HG03159 (cell line): ENCODE measurements at regions not wholly inside any gene's neighbourhood (a gene's known extent, or its start where the extent isn't known, plus 50 kb on each side); places are given as distances from the start of the nearest gene placed in this dataset.

Experiments used
- ATAC-seq: cut with Tn5 transposase; IDR thresholded peaks from one replicate; pipeline ENCODE4 v1.9.1; 2021; ENCODE audit warnings: mild to moderate bottlenecking, moderate library complexity; ENCODE audit not compliant: unreplicated experiment

DNA sequence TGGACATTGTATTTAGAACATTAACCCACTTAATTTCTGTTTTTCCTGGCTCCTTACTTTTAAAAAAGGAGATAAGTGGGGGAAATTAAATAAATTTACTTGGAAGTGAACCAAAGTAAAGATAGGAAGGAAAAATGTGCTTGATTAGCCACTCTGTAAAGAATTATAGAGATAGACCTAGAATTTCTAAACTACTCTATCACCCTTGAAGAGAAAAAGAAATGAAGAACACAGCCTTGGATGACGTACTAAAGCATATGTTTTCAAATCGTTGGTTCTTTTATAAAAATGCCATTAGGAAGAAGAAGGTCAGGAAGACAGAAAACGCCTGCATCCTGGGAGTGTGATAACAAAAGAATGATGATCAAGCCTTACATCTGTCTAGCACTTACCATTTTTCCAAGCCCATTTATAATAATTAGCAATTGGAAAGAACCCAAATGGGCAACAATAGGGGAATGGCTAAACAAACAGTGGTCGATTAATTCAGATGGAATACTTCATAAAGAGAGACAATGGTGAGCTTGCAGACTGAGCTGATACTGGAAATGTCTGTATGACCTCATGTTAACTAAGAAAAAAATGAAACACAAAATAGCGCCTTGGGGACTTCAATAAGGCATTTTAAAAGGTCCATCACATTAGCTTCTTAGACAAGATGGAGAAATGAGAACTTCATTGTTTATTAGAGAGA, 81.0 kb upstream of the LRRC55 start:
- no peak for ATAC-seq

DNA sequence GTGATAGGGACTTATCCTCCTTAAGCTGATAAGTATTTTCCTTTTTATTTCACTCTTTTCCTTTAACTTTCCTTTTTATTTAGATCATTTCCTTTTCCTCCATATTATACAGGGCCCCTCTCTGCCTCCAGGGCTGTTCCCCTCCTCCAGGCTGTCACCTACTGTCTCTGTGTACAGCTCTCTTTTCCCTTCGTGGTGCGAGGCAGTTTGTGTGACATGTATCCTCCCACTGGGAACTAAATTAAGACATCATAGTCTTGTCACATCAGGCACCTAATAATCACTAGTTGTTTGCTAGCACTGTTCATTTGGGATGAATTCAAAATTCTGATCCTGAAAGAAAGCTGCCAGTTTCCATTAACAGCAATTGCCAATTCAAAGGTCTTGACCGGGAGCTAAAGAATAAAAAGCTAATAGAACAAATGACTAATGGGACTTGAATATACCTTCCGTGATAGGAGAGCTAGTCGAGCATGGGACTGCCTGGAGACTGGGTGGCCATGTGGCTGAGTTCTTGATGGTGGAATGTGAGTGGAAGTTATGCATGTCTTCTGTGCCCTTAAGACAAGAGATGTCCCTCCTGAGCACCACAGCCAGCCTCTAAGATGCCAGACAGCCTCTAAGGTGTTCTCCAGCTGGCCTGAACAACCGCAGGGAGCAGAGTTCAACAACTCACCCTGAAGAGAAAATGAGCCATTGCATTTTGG, 77.7 kb upstream of the LRRC55 start:
- ATAC-seq, result no peak

DNA sequence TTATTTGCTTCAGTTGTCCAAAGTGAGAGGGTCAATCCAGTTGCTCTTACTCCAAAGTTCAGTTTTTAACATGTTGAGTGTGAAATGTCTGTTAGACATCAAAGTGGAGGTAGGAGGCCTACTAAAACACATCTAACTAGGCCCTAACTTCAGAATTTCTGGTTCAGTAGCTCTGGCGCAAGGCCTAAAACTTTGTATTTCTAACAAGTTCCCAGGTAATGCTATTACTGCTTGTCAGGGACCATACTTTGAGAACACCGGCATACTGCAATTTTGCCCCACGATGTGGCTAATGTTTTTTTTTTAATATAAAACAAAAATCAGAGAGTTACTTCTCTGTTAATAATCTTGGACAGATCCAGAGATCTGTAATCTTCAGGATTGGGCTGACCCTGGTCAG, 72.4 kb upstream of the LRRC55 start:
- no peak for ATAC-seq

DNA sequence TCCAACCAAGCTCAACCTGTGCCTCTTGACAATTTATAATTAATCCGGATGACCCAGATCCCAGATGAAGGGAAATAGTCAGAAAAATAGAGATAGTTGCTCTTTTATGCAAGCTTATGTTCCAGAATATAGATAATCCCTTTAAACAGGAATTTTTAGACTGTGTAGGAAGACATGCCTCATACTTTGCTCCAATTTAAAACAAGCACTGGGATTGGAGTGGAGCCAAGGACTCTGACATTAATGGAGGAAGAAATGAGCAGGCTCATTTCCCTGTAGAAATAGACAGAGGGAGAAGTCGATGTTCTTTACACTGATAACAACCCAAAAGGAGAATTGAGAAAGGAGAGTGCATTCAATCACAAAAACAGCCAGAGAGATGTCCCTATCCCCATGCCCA, 70.1 kb upstream of the LRRC55 start:
- no peak for ATAC-seq

DNA sequence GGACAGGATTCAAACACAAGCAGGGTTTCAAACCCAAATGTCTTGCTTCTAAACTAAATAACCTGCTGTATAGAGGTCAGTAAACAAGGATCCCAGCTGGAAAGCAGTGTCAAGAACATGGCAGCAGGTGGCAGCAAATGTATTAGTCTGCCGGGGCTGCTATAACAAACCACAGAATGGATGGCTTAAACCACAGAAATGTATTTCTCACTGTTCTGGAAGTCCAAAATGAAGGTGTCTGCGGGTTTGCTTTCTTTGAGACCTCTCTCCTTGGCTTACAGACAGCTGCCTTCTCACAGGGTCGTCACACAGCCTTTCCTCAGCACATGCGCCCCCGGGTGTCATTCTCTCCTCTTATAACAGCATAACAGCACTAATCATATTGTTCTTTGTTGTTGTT, 65.1 kb upstream of the LRRC55 start:
- peak; percentile 85 for ATAC-seq

DNA sequence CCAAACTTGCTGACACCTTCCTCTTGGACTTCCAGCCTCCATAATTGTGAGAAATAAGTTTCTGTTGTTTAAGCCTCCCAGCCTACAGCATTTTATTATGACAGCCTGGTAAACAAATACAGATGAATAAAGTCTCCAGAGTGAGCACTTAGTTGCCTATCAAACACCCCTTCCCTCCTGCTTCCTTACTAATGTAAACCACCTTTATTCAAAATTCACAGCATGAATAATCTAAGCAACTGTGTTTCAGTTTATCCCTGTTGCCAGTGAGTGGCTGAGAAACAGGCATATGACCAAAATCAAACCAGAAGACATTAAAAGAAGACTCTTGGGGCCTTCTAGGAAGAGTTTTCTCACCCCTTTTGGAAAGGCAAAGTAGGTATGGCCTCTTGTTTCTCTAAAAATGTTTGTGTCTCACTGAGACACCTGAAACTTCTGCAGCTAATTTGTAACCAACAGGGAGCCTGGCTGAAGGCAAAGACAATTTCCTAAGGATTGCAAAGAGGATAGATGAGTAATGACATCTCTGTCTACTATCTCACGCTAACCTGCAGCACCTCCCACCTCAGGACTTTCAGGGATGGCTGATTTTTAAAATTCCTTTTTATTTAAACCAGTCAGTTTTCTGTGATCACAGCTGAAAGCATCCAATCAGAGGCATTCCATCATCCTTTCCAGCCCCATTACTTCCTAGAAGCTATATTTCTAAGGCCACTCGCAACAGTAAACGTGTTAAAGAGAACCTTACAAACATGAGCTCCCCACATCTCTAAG, 61.4 kb upstream of the LRRC55 start:
- ATAC-seq, result no peak

DNA sequence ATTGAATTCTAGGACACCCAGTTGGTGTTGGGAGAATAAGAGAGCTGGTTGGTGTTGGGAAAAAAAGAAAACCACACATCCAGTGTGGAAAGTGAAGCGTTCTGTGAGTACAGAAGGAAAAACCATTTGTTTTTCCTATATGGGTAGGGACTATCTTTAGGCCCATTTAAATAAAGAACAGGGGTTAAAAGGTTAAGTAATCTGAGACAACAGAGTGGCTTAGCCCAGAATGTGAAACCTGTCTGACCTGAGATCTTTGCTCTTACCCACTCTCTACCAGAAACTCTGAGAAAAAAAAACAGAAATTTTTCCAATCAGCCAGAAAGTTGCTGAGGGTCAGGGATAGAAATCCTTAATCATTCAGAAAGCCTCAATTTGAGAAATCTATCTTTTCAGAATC, 59.8 kb upstream of the LRRC55 start:
- no peak for ATAC-seq

DNA sequence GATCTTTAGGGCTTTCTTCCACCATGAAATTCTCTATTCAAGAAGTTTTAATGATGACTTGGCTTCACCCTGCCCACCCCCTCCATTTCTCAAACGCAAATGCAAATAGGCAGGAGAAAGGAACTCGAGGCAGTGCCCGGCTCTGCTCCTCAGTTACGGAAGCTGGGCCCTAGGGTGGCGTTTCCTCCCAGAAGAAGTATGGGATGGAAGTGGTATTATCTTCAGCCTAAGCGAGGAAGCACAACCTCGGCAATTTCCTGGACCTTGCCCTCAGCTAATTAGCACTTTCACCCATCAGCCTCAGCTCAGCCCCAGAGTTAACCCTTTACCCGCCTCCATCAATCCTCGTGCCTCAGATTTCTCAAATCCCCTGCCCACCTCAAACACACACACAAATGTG, 58.2 kb upstream of the LRRC55 start:
- no peak for ATAC-seq

DNA sequence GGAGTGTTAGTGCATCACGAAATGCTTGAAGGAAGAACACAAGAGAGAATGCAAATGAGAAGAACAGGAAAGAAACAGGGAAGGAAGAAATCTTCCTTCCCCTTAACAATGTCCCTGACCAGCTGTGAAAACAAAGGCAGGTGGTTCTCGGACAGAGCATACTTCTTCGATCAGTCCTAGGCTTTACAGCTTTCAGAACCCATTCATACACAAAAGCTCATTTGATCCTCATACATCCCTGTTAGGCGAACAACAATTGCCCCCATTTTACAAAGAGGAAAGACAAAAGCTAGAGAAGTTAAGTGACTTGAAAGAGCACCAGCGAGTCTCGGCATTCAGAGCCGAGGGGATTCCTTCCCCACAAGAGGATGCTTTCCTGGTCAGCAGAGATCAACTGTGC, 57.2 kb upstream of the LRRC55 start:
- ATAC-seq, result no peak

DNA sequence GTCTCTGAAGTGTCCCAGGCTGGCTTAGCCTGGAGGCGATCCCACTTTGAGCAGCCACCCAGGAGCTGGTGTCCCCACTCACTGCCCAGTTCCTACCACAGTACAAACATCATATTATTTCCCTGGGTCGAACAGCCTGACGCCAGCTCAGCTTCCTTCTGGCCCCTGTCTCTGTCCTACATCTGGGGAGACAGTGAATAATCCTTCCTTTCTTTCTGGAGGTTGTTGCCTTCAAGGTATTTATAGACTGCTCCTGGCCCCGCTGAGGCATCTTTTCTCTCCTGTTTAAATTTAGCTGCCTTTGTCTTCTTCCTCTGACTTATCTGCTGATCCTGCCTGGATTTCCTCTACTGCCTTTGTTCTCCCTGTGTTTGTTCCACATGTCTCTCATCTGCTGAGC, 56.8 kb upstream of the LRRC55 start:
- ATAC-seq, result no peak

DNA sequence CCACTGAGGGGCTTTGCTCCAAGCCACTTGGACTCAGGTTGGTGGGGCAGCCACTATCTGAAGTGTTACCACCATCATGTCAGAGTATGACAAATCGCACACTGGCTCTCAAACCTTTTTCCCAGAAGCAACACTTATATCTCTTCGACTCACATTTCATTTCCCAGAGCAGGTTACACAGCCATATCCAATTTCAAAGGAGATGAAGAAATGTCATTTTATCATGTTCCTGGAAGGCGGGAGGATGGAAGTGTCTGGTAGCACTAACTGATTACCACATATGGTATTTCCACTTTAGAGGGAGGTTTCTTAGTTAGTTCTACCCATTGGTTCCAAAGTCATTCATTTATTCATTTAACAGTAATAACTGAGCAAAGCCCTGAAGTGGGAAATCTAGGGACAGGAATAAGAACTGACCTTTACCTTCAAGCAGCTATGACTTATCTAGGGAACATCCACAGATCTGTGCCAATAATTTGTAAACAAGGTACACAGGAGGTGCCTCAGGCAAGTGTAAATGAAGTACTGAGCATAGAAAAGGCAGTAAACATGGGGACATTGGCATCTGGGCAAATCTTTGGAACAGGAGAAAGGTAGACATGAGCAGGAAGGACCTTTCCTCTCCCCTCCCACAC, 54.9 kb upstream of the LRRC55 start:
- ATAC-seq, result no peak

DNA sequence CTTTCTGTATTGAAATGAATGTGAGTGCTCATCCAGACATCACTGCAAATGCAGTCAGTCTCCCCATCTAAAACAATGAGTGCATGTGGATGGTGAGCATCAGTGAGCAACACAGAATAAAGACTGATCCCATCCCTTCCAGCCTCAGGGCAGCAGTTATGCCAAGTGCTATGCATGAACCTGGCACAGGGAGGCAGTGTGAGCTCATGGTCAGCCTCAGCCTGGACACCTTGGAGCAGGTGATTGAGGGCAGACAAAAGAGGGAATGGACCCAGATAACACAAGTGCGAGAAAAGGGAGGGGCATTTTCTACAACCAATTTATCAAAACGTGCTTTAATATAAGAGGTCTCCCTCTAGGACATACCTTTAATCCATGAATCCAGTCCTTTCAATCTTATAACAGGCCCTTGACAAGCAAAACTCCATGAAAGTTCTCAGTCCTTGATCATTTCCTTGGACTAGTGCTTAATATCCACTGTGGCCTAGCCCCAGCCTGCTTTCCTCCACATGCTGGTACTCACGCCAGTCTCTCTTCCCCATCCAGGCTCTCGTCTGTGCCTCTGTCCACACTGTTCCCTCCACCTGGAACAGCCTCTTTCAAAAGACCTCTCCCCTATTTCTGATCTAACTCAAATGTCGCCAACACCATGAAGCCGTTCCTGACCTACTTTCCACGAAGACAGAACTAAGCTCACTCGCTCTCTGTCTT, 50.5 kb upstream of the LRRC55 start:
- ATAC-seq, result no peak
